Superior temporal gyrus (tissue), 1 donor: ENCODE measurements at regions not wholly inside any gene's neighbourhood (a gene's known extent, or its start where the extent isn't known, plus 50 kb on each side); places are given as distances from the start of the nearest gene placed in this dataset.

ENCODE experiments used
- DNase-seq: peaks from one replicate; pipeline ENCODE4 v3.0.0-alpha.2; 2016; ENCODE audit errors: extremely low spot score

DNA sequence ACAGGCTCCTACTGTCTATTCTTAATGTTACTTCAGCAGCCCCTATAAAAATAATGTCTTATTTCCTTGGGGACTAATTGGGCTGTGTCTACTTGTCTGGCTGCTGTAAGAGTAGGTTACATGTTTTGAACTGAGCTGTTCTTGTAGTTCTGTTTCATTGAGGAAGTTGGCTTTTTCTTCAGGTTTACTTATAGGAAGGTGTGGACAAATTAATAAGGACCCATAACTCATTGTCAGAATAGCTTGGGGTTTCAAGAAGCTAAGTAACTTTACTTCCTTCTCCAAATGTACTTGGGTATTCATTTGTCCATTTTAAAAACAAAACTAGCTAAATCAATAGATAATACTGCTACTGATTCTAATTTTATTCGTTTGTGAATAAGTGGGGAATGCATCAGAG lies 487.2 kb downstream of the FAT4 start:
- DNase-seq: no peak

DNA sequence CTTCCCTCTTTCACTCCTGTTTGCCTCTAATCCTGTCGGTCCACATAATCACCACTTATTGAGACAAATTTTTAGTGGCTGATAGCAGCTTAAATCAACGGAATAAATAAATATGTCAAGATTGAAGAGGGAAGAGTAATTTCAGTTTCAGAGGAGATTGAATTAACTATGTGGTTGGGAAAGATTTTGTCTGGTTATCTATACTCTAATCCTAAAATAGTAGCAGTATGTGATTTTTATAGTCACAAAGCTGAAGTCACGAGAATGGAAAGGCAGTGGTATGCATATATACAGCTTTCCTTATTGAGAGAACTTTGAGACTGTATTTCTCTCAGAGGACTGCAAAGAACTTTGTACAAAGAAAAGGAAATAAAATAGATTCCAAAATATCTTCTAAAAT lies 493.3 kb downstream of the FAT4 start:
- no peak for DNase-seq

DNA sequence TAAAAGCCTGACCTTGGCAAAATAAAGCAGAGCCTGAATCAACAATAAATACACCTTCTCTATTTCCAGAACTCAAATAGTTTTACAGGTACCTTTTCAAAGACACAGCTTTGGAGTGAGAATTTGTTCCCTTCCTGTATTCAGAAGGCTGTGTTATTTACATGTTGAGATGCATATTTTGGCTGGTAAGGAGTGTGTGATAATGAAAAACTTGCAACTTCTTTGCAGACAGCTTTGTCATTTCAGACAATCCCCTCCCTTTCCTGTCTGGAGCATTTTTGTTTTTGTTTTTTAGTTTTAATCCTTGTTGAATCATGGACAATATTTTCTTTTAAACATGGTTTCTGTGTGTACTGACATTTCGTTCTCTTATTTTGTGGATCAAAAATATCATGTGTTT lies 493.8 kb downstream of the FAT4 start:
- DNase-seq: no peak

DNA sequence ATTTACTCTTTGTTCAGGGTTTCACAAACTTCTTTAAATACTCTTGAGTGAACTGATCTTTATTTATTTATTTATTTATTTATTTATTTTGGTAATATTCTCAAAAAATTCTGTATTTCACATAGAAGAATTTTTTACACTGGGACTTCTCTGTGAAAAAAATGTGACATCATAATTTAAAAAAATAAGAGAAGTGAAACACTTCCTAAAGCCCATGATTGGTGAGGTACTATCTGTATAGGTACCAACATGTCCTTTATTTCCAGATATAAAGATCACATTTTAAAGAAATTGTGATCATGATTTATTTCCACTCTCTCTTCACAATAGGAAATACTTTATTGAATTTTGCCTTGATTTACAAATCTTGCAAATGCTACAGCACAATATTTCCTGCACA lies 497.1 kb downstream of the FAT4 start:
- no peak for DNase-seq

DNA sequence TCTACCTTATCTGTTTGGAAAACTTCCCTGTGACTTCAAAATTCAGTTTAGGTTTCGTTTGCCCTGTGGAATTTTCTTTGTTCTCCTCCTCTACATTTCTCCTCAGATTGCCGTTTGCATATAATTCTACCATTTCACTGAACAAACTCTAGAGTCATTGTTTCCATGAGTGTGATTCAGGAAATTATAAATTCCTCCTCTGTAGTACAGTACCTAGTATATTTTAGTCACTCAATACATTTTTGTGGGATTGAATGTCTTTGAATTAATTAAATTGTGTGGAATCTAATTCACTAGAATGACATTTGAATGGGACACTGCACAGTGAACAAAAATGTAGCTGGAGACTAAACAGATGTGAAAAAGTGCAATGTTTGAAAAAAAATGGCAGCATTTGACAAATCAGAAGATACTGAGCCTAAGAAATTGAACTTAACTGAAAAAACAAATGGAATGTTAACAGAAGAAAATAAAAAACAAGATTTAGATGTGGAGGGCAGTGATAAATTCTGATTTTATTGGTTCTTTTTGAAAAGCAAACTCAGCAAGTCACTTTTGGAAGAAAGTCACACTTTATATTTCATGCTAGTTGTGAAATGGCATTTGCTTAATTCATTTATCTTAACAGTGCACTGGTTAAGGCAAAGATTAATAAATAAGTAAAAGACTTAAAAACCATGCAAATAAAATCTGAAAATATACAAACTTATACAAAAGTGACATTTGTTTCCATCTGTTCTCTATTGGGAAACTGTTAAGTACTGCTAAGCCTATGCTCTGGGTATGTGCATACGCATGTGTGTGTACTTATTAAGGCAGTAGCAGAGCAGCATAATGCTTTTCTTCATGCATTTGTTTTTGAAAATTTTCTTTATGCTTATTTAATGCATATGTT lies 512.3 kb downstream of the FAT4 start:
- DNase-seq: no peak

DNA sequence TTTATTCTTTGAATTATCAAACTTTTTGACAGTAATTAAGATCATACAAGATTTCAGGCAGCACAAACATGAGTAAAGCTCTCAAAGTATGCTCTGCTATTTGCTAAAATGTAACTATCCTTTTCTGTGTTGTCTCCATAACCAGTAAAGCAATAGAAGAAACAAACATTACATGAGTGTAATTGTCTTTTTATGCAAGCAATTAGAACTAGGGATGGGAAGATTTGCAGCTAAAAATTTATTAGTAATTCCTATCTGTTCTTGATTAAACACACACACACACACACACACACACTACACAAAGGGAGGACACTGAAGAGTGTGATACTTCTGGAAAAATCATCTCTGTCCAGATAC lies 512.9 kb downstream of the FAT4 start:
- DNase-seq: no peak

DNA sequence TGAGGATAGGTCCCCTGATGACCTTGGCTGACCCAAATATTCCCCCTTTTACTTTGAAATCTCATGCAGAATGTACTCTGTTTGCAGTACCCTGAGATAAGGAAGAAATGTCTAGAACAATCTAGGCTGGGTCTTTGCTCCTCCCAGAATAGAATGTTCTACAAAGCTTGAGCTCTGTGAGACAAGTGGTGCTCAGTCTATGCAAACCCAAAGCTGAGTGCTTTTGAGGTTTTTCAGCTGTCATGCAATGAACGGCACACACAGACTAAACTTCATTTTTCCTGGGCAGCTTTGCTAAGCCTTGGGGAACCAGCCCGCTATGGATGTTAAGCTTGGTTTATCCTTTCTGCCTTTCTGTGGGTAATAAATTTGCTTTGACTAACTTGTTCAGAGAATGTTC lies 513.6 kb downstream of the FAT4 start:
- no peak for DNase-seq

DNA sequence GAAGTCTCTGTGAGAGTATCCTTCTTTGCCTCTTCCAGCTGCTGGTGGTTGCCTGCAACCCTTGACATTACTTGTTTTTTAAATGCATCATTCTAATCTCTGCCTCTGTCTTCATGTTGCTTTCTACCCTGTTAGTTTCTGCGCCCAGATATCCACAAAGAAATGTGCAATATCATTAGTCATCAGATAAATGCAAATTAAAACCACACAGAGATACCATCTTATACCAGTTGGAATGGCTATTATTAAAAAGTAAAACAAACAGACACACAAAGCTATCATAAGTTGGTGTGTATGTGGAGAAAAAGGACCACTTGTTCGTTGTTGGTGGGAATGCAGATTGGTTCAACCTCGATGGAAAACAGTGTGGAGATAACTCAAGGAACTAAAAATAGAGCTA lies 517.4 kb downstream of the FAT4 start:
- DNase-seq: no peak

DNA sequence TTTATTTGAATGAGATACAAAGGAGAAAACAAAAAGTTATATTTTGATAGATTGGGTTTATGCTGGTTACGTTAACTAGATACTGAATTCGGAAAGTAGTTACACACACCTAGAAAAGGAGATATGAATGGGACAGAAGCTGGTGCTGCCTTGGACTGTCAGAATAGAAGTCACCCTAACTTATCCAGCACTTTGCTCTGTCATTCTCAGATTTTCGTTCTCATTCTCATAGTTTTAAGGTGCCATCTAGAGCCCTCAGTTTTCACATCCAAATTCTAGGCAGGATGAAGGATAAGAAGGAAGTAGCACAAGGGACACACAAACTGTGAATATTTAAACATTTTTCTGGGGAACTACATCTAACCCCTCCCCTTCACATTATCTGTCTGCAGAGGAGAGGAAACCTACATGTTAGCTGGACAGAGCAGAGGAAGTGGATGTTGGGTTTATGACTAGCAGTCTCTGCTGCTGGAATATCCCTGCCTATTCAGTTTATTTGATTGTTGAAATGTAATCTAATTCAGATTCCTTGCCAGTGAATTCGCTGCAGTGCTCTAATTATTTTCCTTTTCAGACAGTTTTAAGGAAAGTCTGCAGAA lies 521.9 kb downstream of the FAT4 start:
- no peak for DNase-seq

DNA sequence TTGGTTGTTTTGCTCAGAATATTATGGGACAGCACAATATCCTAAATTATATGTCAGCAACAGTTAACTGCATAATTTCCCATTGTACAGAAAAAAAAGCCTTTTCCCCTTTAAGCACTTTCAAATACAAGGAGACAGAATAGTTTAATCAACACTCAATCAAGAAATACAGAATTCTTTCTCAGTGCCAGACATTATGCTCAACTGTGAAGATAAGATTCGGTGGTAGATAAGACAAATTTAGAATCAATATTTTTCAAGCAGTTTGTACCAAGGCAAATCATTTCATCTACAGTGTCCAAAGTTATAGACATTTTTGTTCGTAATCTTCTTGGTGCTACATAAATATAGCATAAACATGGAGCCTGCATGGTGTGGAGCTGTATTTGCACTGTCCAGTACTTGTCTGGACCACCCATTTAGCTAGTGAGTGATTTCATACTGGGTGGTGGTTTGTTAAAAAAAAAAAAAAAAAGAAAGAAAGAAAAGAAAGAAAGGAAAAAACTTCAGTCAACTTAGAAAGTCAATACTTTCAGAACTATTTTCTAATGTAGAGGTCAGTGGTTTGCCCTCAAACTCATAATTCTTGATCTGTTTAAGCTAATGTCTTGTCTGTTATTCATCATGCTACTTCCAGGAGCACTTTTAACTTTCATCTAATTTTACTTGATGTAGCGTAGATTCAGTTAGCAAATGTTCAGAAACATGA lies 522.9 kb downstream of the FAT4 start:
- DNase-seq: no peak

DNA sequence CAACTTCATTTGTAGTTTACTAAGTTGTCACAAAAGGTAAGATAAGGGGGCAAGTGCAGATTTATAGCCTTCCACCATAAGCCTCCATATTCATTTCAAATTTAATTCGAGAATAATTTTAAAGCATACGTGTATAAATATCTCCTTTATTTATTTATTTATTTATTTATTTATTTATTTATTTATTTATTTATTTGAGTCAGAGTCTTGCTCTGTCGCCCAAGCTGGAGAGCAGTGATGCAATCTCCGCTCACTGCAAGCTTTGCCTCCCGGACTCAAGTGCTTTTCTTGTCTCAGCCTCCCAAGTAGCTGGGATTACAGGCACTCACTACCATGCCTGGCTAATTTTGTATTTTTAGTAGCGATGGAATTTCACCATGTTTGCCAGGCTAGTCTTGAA lies 523.4 kb downstream of the FAT4 start:
- no peak for DNase-seq

DNA sequence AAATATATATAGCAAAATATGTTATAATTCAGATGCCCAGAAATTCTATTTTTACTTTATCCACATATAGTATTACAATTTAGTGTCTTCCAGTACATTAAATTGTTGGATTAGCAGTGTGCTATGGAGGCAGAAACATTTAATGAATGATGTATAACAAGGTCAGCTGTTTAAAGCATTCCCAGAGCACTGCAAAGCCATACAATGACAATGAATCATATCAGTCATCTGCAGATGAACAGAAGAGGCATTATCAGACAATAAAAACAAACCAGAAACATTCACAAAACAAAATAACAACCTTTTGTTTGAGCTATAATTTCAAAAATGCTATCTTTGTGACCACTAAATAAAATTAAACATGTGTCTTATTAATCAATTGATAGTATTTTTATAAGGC lies 524.2 kb downstream of the FAT4 start:
- peak; percentile 40 for DNase-seq

DNA sequence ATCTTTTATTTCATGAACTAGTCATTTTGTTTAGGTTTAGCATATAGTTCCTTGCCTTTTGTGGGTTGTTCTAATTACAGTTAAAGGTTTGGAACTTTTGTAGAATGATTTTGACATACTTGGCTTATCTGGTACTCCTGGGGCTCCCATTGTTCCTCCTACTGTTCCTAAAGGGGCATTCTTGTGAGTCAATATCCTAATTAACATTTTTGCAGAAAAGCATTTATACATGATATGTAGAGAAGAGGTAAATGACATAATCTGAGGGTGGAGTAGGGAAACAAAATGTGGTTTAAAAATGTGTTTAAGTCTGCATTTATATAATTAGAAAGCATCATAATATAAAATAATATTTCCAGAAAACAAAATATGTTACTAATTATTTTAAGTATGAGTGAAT lies 529.2 kb downstream of the FAT4 start:
- DNase-seq: no peak

DNA sequence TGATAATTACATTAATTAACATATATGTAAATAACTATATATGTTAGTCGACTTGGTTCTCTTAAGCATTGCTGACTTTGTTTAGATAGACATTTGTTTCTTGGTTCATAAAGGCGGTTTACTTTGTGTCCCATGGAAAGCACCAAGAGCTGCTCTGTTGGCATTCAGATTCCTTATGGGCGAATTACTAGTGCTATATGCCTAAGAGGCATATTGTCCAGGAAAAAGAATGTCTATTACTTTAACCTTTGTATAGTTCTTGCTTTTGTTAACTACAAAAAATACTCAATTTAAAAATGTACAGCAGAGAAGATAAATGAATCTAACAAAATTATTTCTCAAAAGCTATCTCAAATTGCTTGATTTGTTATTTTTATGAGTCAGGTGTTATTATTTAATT lies 532.8 kb downstream of the FAT4 start:
- no peak for DNase-seq

DNA sequence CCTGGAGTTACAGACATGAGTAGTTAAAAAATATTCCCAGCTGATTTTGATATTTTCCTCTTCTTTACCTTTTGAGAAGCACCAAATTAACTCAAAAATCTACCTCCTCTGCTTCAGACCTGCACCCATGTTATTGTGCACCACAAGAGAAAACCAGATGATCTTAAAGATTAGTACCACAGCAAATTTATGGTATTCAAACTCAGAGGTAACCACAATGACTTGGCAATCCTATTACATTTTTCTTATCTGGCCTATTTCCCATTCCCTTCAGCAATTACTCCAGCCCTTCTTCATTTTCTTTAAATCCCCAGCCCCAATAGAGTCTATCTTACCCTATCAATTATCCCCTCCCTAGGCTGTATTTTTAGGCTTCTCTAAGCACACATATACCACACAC lies 535.1 kb downstream of the FAT4 start:
- DNase-seq: no peak

DNA sequence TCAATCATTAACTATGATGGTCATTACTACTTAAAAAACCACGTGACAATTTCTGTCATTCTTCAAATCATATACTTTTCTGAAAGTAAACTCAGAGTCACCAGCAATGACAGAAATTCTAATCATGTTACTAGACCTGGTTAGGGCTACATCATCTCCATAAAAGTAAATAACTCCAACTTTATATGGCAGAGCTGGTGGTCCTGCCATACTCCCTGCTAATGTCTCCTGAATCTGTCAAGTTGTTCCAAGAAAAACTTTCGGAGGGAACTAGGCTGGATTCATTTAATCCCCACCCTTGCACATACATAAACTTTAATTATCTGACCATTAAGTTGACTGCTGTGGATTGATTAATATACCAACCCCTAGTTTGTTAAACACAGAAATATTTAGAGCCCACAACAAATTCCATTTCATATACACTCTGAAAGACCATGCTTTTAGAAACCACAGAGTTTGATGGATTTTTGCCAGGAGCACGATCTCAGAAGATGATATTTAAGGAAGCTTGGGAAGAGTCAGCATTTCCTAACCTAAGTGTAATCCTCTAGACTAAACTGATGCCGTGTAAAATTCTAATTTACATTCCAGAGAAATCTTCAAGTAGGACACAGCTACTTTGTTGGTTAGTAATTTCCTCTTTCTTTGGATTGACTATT lies 577.0 kb downstream of the FAT4 start:
- no peak for DNase-seq

DNA sequence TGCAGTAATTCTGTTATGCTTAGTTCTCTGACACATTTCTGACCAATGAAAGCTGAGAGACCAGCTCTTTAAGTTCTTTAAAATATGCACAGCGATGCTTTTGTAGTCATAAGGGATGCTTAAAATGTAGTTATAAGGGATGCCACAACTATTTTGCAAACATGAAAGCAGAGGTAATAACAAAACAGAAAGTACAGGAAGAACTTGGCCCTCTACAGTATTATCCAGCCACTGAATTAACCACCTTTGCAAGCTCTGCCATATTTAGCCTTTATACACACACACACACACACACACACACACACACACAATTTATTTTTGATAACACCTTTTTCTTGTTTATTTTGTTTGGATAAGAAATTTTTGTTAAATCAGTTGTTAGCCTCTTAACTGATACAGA lies 590.0 kb downstream of the FAT4 start:
- no peak for DNase-seq

DNA sequence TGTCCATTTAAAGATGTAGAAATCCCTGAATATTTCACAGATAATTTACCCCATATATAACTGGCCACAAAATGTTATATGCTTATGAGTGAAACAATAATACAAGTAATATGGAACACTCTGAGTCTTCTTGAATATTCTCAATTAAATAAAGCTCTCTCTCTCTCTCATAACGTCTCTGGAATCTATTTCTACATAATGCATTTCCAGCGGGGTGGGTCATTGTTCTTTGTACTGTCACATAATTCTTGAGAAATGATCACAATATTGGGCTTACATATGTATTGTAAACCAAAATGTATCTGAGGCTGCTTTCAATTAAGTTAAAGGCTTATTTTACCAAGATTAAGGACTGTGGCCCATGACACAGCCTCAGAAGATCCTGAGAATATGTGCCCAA lies 596.3 kb downstream of the FAT4 start:
- no peak for DNase-seq

DNA sequence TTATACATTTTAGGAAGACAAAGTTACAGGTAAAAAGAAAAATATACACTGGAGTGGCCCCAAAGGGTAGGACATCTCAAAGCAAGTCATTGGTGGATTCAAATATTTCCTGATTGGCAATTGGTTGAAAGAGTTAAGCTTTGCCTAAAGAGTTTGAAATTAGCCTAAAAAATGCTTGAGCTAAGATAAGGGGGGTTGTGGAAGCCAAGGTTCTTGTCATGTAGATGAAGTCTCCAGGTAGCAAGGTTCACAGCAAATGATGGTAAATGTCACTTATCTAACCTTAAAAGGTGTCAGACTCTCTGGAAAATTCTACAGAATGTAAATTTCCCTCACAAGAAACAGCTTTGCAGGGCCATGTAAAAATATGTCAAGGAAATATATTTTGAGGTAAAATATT lies 596.7 kb downstream of the FAT4 start:
- DNase-seq: no peak

DNA sequence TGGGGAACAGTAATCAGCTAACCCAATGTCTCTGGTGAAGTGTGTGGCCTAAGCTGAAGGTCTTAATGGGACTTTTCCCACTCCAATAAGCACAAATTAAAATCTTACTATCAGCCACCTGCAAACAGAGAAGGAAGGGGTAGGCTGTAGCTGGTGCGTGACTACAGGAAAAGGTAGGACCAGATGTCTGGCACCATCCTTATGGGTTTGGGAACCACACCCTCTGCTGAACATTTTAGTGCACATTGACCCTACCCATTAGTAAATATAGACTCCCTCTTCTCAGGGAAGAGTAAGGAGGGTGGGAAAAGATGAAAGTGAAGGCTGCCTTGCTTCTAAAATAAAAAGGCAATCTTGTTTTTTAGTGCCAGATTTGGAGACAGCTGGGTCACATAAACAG lies 602.8 kb downstream of the FAT4 start:
- DNase-seq: no peak

DNA sequence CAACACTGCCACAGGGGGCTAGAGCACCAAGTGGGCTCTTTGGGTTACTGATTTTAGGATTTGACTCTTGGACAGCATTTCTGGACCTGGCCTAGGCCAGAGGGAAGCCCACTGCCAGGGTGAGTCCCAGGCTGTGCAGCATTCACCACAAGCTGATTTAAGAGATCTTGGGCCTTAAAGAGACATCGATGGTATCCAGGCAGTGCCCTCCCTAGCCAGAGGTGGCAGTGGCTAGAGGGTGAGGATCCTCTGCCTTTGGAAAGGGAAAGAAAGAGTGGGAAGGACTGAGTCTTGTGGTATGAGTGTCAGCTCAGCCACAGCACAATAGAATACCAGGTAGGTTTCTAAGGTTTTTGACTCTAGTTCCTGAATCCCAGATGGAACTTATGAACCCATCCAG lies 613.9 kb downstream of the FAT4 start:
- DNase-seq: no peak

DNA sequence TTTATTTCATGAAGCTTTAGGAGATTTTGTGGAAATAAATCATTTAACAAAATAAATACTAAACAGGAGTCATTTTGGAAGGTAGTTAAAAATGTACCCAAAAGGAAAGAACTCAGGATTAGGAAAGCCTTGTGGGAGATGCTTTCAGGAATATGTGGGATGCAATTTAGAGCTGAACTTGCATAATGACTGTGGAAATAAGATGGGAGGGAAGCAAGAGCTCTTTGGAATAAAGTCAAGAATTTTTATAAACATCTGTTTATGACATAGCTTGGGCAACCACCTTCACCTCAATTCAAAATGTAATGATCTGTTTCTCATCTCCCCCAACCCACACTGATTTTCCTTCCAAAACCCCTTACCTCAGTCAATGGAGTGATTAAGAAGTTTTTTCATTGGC lies 623.8 kb downstream of the FAT4 start:
- DNase-seq: no peak

DNA sequence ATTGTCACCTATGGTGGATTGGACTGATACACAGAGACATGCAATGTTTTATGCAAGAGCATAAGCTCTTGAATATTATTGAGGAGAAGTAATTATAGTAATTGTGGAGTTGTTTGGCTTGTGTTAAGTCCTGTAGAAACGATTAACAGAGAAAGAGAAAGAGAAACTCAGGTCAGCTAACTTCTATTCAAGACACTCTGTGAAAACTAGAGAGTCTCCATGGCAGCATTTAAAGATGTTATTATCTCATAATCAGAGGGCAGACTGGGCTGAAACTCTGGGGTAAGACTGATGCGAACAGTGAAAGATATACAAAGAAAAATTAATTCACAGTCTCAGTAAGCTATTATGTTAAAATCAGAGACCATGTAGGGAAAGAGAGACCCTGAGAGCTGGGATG lies 625.7 kb downstream of the FAT4 start:
- no peak for DNase-seq
